GM12873 (cell line): ENCODE measurements at regions not wholly inside any gene's neighbourhood (a gene's known extent, or its start where the extent isn't known, plus 50 kb on each side); places are given as distances from the start of the nearest gene placed in this dataset.
A peak's percentile ranks its signal among the peaks of the same experiment; 100 is the strongest.

Source experiments
- CTCF ChIP-seq: IDR thresholded peaks from 2 replicates; pipeline ENCODE4 v1.5.1; 2012; ENCODE audit warnings: low read depth, mild to moderate bottlenecking, moderate library complexity, low read length, control low read depth; ENCODE audit not compliant: insufficient read depth; ENCODE audit errors: missing control alignments

- TF ChIP-seq CTCF, result no peak
These were observed 244.3 kb downstream of the LMX1A start for GRCh38 chr1:165112260-165112659.

GRCh38 chr1:165109013-165109412, 247.5 kb downstream of the LMX1A start:
- no peak for TF ChIP-seq CTCF

GRCh38 chr1:165080253-165080896, 276.1 kb downstream of the LMX1A start:
- TF ChIP-seq CTCF, result no peak

- TF ChIP-seq CTCF, result no peak
These were observed 278.1 kb downstream of the LMX1A start for GRCh38 chr1:165078391-165078790.

GRCh38 chr1:165075725-165076370, 280.7 kb downstream of the LMX1A start:
- peak; percentile 56 for TF ChIP-seq CTCF

GRCh38 chr1:165073185-165074007, 283.1 kb downstream of the LMX1A start:
- TF ChIP-seq CTCF, result peak; percentile 67

GRCh38 chr1:165070675-165071074, 285.8 kb downstream of the LMX1A start:
- TF ChIP-seq CTCF, result no peak
